NCI-H1417 treated with DMSO at 0.1 percent for 48 hours (cell line): ENCODE measurements at regions not wholly inside any gene's neighbourhood (a gene's known extent, or its start where the extent isn't known, plus 50 kb on each side); places are given as distances from the start of the nearest gene placed in this dataset.
A peak's percentile ranks its signal among the peaks of the same experiment; 100 is the strongest.
"Not testable (repeated sequence)": the region's sequence is repeated elsewhere in the genome, so short reads cannot be mapped to it uniquely, and the experiment has no call there.

Experiments
- DNase-seq: peaks from one replicate; lab custom pipeline; 2025; lab: John Stamatoyannopoulos, UW

- no peak for DNase-seq
These were observed 391.0 kb downstream of the RAP2B start for GRCh38 chr3:153552887-153553604.

- DNase-seq, result no peak
These were observed 391.5 kb downstream of the RAP2B start for GRCh38 chr3:153553605-153553945.

- no peak for DNase-seq
These were observed 393.9 kb downstream of the RAP2B start for GRCh38 chr3:153555919-153556318.

GRCh38 chr3:153559366-153559765 is 397.3 kb downstream of the RAP2B start:
- DNase-seq, result not testable (repeated sequence)

GRCh38 chr3:153567011-153567410 is 405.0 kb downstream of the RAP2B start:
- no peak for DNase-seq

- DNase-seq, result no peak
These were observed 405.5 kb downstream of the RAP2B start for GRCh38 chr3:153567556-153567955.

GRCh38 chr3:153570481-153570880 is 408.5 kb downstream of the RAP2B start:
- not testable (repeated sequence) for DNase-seq

- DNase-seq, result no peak
These were observed 410.1 kb downstream of the RAP2B start for GRCh38 chr3:153572165-153572564.

- no peak for DNase-seq
These were observed 410.6 kb downstream of the RAP2B start for GRCh38 chr3:153572654-153573053.

GRCh38 chr3:153573481-153573880 is 411.5 kb downstream of the RAP2B start:
- no peak for DNase-seq

- DNase-seq, result no peak
These were observed 412.4 kb downstream of the RAP2B start for GRCh38 chr3:153574445-153574844.

- no peak for DNase-seq
These were observed 415.2 kb downstream of the RAP2B start for GRCh38 chr3:153577059-153577736.

- no peak for DNase-seq
These were observed 416.0 kb downstream of the RAP2B start for GRCh38 chr3:153578046-153578445.

- DNase-seq, result no peak
These were observed 428.0 kb downstream of the RAP2B start for GRCh38 chr3:153590051-153590450.

GRCh38 chr3:153591561-153592245 is 429.7 kb downstream of the RAP2B start:
- no peak for DNase-seq

GRCh38 chr3:153595186-153595815 is 433.3 kb downstream of the RAP2B start:
- DNase-seq, result peak; percentile 27

GRCh38 chr3:153596401-153596800 is 434.4 kb downstream of the RAP2B start:
- no peak for DNase-seq

GRCh38 chr3:153599685-153600084 is 437.7 kb downstream of the RAP2B start:
- DNase-seq, result no peak

- no peak for DNase-seq
These were observed 438.9 kb downstream of the RAP2B start for GRCh38 chr3:153600896-153601295.

- DNase-seq, result no peak
These were observed 439.4 kb downstream of the RAP2B start for GRCh38 chr3:153601374-153601853.

- DNase-seq, result no peak
These were observed 440.8 kb downstream of the RAP2B start for GRCh38 chr3:153602801-153603200.

GRCh38 chr3:153614140-153614539 is 452.1 kb downstream of the RAP2B start:
- DNase-seq, result no peak

GRCh38 chr3:153614563-153614962 is 452.5 kb downstream of the RAP2B start:
- DNase-seq, result no peak
